Temporal lobe (tissue), 1 donor: ENCODE measurements at regions not wholly inside any gene's neighbourhood (a gene's known extent, or its start where the extent isn't known, plus 50 kb on each side); places are given as distances from the start of the nearest gene placed in this dataset. TPM values are rescaled to one million over a fixed set of nuclear protein-coding genes. Genes with fewer than 3 reads are reported as not detected.

Source experiments
- small RNA-seq: library from RNA; depleted of rRNA; stranded (forward); fragments of <200 nt; gene quantifications from one replicate; pipeline ENCODE3, GENCODE V24; 2014; ENCODE audit warnings: low replicate concordance

Small RNA genes in the stretch of these regions (small RNA-seq; reads per million reads assigned to genes)
- gene RNA5SP181: not detected
